Heart left ventricle (tissue), 13 donors: ENCODE measurements at regions not wholly inside any gene's neighbourhood (a gene's known extent, or its start where the extent isn't known, plus 50 kb on each side); places are given as distances from the start of the nearest gene placed in this dataset.

Experiments
- CTCF ChIP-seq, 12 donors: fragments of 200-600 bp; sonication (generic) in 4 of 12; IDR thresholded peaks; one replicate each; pipeline versions ENCODE4 v1.5.0 to v1.8.0; 2018 to 2022; ENCODE audit warnings: antibody characterized with exemption in 12 of 12, mild to moderate bottlenecking in 5 of 12
- POLR2A ChIP-seq, 2 donors: fragments of 450-650 bp; IDR thresholded peaks; one replicate each; pipeline ENCODE4 v1.6.1; 2017; ENCODE audit warnings: antibody characterized with exemption in 2 of 2, mild to moderate bottlenecking in 2 of 2, moderate library complexity in 2 of 2
- donor health status: ischemic (EF 13 %, LVEDD 7.1; RV severe dilation, severe dysfunction).
- donor health status: DM: no; HTN: yes; CAD: no.
- donor health status: DM: no; HTN: no; CAD: no.
- donor health status: ischemic (EF 25% LVEDD 6.9; RV normal size, moderate dysfunction).
- donor health status: ischemic (EF 25% LVEDD 5.7; RV mildly dilated, moderate dysfunction).
- donor health status: ischemic (EF 35%, LVEDD 5.7; RV mildly dilated, moderate dysfunction).
- donor health status: nonischemic (EF 11% LVEDD 7.7; RV severe dilation, severe dysfunction).
- donor health status: DM: yes; HTN: yes; CAD: no.
- donor health status: PGD.
- donor health status: ischemic (EF 29% LVEDD 5.4; RV normal size, mild dysfunction).
- donor health status: nonischemic (EF 23%, LVEDD 6.1; RV moderate dilation, normal function).

DNA sequence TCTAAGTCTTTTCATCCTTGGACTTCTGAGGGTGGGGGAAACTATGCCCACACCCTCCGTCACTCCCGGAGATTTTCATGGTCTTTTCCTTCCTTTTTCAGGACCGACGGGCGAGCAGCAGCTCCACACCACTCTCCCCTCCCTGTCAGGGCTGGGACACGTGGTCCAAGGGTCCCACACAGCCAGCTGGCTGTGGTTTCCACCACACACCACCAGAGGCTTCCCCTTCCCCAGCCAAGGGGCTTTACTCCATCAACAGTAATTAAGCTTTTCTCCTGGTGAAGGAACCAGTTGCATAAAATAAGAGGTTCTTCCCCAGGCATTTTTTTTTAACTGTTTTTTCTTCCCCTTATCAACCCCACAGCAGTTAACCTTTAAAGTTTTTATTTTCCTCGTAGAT is 453.9 kb downstream of the GPAT3 start:
- TF ChIP-seq CTCF (IDR thresholded peaks at IDR 0.05) (no peak), POLR2A (IDR thresholded peaks at IDR 0.05) (no peak)
